ENCODE measurements at regions not wholly inside any gene's neighbourhood (a gene's known extent, or its start where the extent isn't known, plus 50 kb on each side); places are given as distances from the start of the nearest gene placed in this dataset.

GRCh38 chr1:218890451-218890850, 283.2 kb upstream of the LYPLAL1 start:
- Histone ChIP-seq H4K20me1 (ENCODE audit: control insufficient read depth, extremely low read depth, insufficient read depth, low read length) (no peaks in the 10 kb centered on the region), H3K4me2 (ENCODE audit: extremely low read depth, insufficient read depth, low read length) (no peak overlapping the region), H3K9ac (ENCODE audit: insufficient read depth, low read length) (no peak overlapping the region), H3K4me1 (ENCODE audit: control insufficient read depth, extremely low read depth, insufficient read depth, low read length) (no peaks in the 10 kb centered on the region), H3K27me3 (ENCODE audit: control insufficient read depth, insufficient read depth, low read length) (no peaks in the 10 kb centered on the region), H3K79me2 (ENCODE audit: control insufficient read depth, insufficient read depth, low read length) (no peaks in the 10 kb centered on the region), H3K9me3 (ENCODE audit: control insufficient read depth, insufficient read depth, low read depth, low read length) (no peaks in the 10 kb centered on the region), H3K36me3 (ENCODE audit: control insufficient read depth, insufficient read depth, low read length) (no peaks in the 10 kb centered on the region), H3K27ac (ENCODE audit: insufficient read depth, low read length) (no peak overlapping the region), H2AFZ (ENCODE audit: low read length) (no peak overlapping the region), H3K4me3 (replicated peaks in 1 of 4; ENCODE audit: control extremely low read depth in 1 of 4, insufficient read depth in 1 of 4, low read depth in 3 of 4, low read length in 4 of 4) (no peak overlapping the region)
- TF ChIP-seq, protein P1, sequence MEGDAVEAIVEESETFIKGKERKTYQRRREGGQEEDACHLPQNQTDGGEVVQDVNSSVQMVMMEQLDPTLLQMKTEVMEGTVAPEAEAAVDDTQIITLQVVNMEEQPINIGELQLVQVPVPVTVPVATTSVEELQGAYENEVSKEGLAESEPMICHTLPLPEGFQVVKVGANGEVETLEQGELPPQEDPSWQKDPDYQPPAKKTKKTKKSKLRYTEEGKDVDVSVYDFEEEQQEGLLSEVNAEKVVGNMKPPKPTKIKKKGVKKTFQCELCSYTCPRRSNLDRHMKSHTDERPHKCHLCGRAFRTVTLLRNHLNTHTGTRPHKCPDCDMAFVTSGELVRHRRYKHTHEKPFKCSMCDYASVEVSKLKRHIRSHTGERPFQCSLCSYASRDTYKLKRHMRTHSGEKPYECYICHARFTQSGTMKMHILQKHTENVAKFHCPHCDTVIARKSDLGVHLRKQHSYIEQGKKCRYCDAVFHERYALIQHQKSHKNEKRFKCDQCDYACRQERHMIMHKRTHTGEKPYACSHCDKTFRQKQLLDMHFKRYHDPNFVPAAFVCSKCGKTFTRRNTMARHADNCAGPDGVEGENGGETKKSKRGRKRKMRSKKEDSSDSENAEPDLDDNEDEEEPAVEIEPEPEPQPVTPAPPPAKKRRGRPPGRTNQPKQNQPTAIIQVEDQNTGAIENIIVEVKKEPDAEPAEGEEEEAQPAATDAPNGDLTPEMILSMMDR (conservative IDR thresholded peaks at IDR 0.05 in 1 of 2, IDR thresholded peaks at IDR 0.05 in 1 of 2; ENCODE audit: low read depth in 1 of 2, low read length in 2 of 2), result no peak
- TF ChIP-seq EZH2 (IDR thresholded peaks at IDR 0.05; ENCODE audit: low read length, missing control alignments), result no peak
- DNase-seq (ENCODE audit: low read depth in 2 of 2), result peak in 1 of 2 donors; percentile 24

GRCh38 chr1:218891577-218891976, 282.1 kb upstream of the LYPLAL1 start:
- H3K27ac ChIP-seq (ENCODE audit: insufficient read depth, low read length), result no peak overlapping the region
- no peak overlapping the region for H2AFZ ChIP-seq (ENCODE audit: low read length)
- no peaks in the 10 kb centered on the region for H3K9me3 ChIP-seq (ENCODE audit: control insufficient read depth, insufficient read depth, low read depth, low read length)
- DNase-seq (ENCODE audit: low read depth in 2 of 2), result peak in 1 of 2 donors; percentile 15
- H3K9ac ChIP-seq (ENCODE audit: insufficient read depth, low read length), result no peak overlapping the region
- no peaks in the 10 kb centered on the region for H3K4me1 ChIP-seq (ENCODE audit: control insufficient read depth, extremely low read depth, insufficient read depth, low read length)
- H4K20me1 ChIP-seq (ENCODE audit: control insufficient read depth, extremely low read depth, insufficient read depth, low read length), result no peaks in the 10 kb centered on the region
- no peak overlapping the region for H3K4me3 ChIP-seq (replicated peaks in 1 of 4; ENCODE audit: control extremely low read depth in 1 of 4, insufficient read depth in 1 of 4, low read depth in 3 of 4, low read length in 4 of 4)
- no peaks in the 10 kb centered on the region for H3K79me2 ChIP-seq (ENCODE audit: control insufficient read depth, insufficient read depth, low read length)
- TF ChIP-seq, protein P1 (conservative IDR thresholded peaks at IDR 0.05 in 1 of 2, IDR thresholded peaks at IDR 0.05 in 1 of 2; ENCODE audit: low read depth in 1 of 2, low read length in 2 of 2), result no peak
- TF ChIP-seq EZH2 (IDR thresholded peaks at IDR 0.05; ENCODE audit: low read length, missing control alignments), result no peak
- H3K4me2 ChIP-seq (ENCODE audit: extremely low read depth, insufficient read depth, low read length), result no peak overlapping the region
- H3K36me3 ChIP-seq (ENCODE audit: control insufficient read depth, insufficient read depth, low read length), result no peaks in the 10 kb centered on the region
- H3K27me3 ChIP-seq (ENCODE audit: control insufficient read depth, insufficient read depth, low read length), result no peaks in the 10 kb centered on the region

DNA sequence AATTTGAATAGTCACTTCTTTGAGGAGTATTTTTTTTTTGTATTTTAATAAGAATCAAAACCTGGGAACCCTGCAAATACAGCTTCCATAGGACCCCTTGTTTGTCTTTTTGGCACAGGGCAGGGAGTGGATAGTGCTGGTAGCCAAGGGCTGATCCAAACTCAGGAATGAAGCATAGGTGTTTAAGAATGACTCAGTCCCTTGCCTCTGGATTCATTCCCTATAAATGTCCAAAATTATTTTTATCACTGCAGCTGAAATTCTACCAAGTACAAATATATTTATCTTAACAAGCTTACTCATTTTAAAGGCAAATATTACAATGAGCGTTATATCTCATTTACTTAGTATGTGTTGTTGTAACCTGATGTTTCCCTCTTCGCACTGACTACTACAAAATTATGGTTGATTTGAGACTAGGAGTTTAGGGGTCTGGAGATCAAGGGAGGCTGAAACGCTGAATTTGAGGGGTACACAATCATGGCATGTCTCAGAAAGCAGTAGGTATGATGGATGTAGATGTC, 278.6 kb upstream of the LYPLAL1 start:
- DNase-seq (ENCODE audit: low read depth in 2 of 2), result peak in 1 of 2 donors; percentile 20
- Histone ChIP-seq H3K27me3 (ENCODE audit: control insufficient read depth, insufficient read depth, low read length) (no peaks in the 10 kb centered on the region), H3K4me2 (ENCODE audit: extremely low read depth, insufficient read depth, low read length) (no peak overlapping the region), H3K9me3 (ENCODE audit: control insufficient read depth, insufficient read depth, low read depth, low read length) (no peaks in the 10 kb centered on the region), H3K4me3 (replicated peaks in 1 of 4; ENCODE audit: control extremely low read depth in 1 of 4, insufficient read depth in 1 of 4, low read depth in 3 of 4, low read length in 4 of 4) (no peak overlapping the region), H3K4me1 (ENCODE audit: control insufficient read depth, extremely low read depth, insufficient read depth, low read length) (no peaks in the 10 kb centered on the region), H4K20me1 (ENCODE audit: control insufficient read depth, extremely low read depth, insufficient read depth, low read length) (no peaks in the 10 kb centered on the region), H3K9ac (ENCODE audit: insufficient read depth, low read length) (no peak overlapping the region), H3K36me3 (ENCODE audit: control insufficient read depth, insufficient read depth, low read length) (no peaks in the 10 kb centered on the region), H3K27ac (ENCODE audit: insufficient read depth, low read length) (no peak overlapping the region), H3K79me2 (ENCODE audit: control insufficient read depth, insufficient read depth, low read length) (no peaks in the 10 kb centered on the region), H2AFZ (ENCODE audit: low read length) (no peak overlapping the region)
- TF ChIP-seq EZH2 (IDR thresholded peaks at IDR 0.05; ENCODE audit: low read length, missing control alignments), result no peak
- TF ChIP-seq, protein P1 (conservative IDR thresholded peaks at IDR 0.05 in 1 of 2, IDR thresholded peaks at IDR 0.05 in 1 of 2; ENCODE audit: low read depth in 1 of 2, low read length in 2 of 2), result no peak
